ENCODE measurements at regions not wholly inside any gene's neighbourhood (a gene's known extent, or its start where the extent isn't known, plus 50 kb on each side); places are given as distances from the start of the nearest gene placed in this dataset.

DNA sequence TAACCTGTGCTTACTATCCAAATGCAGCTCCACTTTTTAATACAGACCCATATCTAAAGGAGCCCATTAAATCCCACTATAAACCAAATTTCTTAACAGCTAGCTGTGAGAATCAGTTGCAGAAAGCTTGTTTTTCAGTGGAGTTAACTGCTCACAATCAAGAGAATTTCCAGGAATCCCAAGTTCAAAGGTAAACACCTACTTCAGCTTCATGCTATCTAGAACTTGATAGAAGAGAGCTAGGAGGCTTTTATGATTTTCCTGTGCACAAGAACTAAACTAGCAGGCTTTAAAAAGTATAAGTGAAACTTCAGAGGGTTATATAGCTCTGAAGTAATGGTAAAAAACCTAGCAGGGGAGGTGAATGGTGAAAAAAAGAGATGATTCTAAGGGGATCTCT, 96.2 kb upstream of the PABPC4L start:
- POLR2A ChIA-PET = no interaction called here
- no peak for ATAC-seq
- no peak for DNase-seq

DNA sequence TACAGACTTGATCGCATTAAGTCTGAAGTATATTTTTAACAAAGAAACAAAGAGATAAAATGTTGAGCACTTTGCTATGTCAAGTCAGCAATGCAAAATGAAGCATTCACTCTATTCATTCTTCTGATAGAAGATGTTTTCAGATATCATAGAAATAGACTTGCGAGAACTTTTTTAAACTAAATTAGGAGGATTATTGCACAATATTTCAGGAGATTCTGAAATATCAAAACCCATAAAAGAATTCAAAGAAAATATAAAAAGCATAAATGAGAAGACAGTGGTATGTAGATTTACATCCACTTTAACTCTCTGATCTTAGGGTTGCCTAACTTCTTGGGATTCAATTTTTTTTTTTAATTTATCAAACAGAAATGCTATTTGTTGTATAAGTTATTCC, 81.1 kb upstream of the PABPC4L start:
- ChIA-PET POLR2A (no interaction called here), CTCF (no interaction called here)
- H3K36me3 Mint-ChIP-seq (ENCODE audit: low read depth) = no peaks in the 10 kb centered on the region
- no peak overlapping the region for H3K4me3 Mint-ChIP-seq
- no peak overlapping the region for H3K27ac Mint-ChIP-seq
- intact Hi-C loops (cut with micrococcal nuclease) = no loop called here
- DNase-seq = no peak
- H3K27me3 Mint-ChIP-seq = no peaks in the 10 kb centered on the region
- no peak for ATAC-seq
- H3K4me1 Mint-ChIP-seq (ENCODE audit: low read depth) = no peaks in the 10 kb centered on the region
- TF ChIP-seq, protein P1, sequence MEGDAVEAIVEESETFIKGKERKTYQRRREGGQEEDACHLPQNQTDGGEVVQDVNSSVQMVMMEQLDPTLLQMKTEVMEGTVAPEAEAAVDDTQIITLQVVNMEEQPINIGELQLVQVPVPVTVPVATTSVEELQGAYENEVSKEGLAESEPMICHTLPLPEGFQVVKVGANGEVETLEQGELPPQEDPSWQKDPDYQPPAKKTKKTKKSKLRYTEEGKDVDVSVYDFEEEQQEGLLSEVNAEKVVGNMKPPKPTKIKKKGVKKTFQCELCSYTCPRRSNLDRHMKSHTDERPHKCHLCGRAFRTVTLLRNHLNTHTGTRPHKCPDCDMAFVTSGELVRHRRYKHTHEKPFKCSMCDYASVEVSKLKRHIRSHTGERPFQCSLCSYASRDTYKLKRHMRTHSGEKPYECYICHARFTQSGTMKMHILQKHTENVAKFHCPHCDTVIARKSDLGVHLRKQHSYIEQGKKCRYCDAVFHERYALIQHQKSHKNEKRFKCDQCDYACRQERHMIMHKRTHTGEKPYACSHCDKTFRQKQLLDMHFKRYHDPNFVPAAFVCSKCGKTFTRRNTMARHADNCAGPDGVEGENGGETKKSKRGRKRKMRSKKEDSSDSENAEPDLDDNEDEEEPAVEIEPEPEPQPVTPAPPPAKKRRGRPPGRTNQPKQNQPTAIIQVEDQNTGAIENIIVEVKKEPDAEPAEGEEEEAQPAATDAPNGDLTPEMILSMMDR (IDR thresholded peaks at IDR 0.05) = no peak
- H3K9me3 Mint-ChIP-seq = peaks cover 4% of the 10 kb centered on the region

More for the DNA sequence above, 96.2 kb upstream of the PABPC4L start:
- CTCF ChIA-PET = no interaction called here
- H3K27ac Mint-ChIP-seq = no peak overlapping the region
- no peaks in the 10 kb centered on the region for H3K27me3 Mint-ChIP-seq
- H3K4me1 Mint-ChIP-seq (ENCODE audit: low read depth) = no peaks in the 10 kb centered on the region
- H3K9me3 Mint-ChIP-seq = peaks cover 27% of the 10 kb centered on the region
- H3K36me3 Mint-ChIP-seq (ENCODE audit: low read depth) = no peaks in the 10 kb centered on the region
- TF ChIP-seq, protein P1 (IDR thresholded peaks at IDR 0.05) = no peak
- intact Hi-C loops (cut with micrococcal nuclease) = no loop called here
- no peak overlapping the region for H3K4me3 Mint-ChIP-seq

DNA sequence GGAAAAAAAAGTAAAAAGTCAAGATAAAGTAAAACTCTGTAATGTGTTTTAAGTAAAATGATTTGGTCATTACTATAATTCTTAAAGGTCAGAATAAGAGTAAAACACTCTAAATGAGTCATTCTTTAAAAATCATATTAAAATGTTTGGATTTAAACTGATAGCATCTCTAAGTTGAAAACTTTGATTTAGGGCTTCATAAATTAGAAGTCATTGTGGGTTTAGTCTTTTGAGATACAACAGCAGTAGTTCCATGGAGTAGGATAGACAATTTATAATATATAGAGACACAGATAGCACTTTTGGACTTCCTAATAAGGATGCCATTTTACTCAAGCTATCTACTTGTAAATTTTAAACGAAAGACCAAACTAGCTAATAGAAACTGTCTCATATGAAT, 77.1 kb upstream of the PABPC4L start:
- H3K9me3 Mint-ChIP-seq = peaks cover 7% of the 10 kb centered on the region
- CTCF ChIA-PET = no interaction called here
- POLR2A ChIA-PET = interaction anchor here (0.8 kb wide), 1 partner anchor 223 kb away, joined by 3 read pairs; no protein-coding TSS in a partner anchor
- TF ChIP-seq, protein P1 (IDR thresholded peaks at IDR 0.05) = no peak
- no peaks in the 10 kb centered on the region for H3K27me3 Mint-ChIP-seq
- no peaks in the 10 kb centered on the region for H3K36me3 Mint-ChIP-seq (ENCODE audit: low read depth)
- no peak overlapping the region for H3K27ac Mint-ChIP-seq
- intact Hi-C loops (cut with micrococcal nuclease) = no loop called here
- no peaks in the 10 kb centered on the region for H3K4me1 Mint-ChIP-seq (ENCODE audit: low read depth)
- DNase-seq (no peak), ATAC-seq (no peak)
- H3K4me3 Mint-ChIP-seq = no peak overlapping the region

DNA sequence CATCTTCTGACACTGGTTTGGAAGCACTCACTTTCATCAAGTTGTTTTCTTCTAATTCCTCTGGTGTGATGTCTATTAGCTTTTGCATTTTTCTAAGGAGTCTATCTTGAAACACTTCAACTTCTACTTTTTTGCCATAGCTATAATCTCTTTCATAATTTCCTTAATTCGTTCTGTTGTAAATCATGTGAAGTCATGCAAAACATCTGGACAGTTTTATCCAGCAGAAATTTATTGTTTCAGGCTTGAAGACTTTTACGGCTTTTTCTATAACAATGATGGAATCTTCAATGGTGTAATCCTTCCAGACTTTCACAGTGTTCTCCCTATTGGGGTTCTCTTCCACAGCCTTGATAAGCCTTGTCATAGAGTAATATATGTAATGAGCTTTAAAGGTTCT, 74.9 kb upstream of the PABPC4L start:
- no peak overlapping the region for H3K4me3 Mint-ChIP-seq
- H3K9me3 Mint-ChIP-seq = peaks cover 10% of the 10 kb centered on the region
- no peak overlapping the region for H3K27ac Mint-ChIP-seq
- H3K36me3 Mint-ChIP-seq (ENCODE audit: low read depth) = no peaks in the 10 kb centered on the region
- TF ChIP-seq, protein P1 (IDR thresholded peaks at IDR 0.05) = no peak
- H3K4me1 Mint-ChIP-seq (ENCODE audit: low read depth) = no peaks in the 10 kb centered on the region
- ChIA-PET POLR2A (no interaction called here), CTCF (no interaction called here)
- H3K27me3 Mint-ChIP-seq = no peaks in the 10 kb centered on the region
- intact Hi-C loops (cut with micrococcal nuclease) = no loop called here
- ATAC-seq (no peak), DNase-seq (no peak)

DNA sequence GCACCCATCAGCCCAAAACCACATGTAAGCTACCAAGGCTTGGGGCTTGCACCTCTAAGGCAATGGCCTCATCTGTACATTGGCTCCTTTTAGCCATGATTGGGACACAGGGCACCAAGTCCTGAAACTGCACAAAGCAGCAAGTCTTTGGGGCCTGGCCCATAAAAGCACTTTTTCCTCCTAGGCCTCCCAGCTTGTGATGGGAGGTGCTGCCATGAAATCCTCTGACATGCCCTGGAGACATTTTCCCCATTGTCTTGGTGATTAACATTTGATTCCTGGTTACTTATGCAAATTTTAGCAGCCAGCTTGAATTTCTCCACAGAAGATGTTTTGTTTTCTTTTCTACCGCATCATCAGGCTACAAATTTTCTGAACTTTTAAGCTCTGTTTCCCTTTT, 58.5 kb upstream of the PABPC4L start:
- TF ChIP-seq, protein P1 (IDR thresholded peaks at IDR 0.05) = no peak
- Mint-ChIP-seq H3K4me3 (no peak overlapping the region), H3K36me3 (ENCODE audit: low read depth) (no peaks in the 10 kb centered on the region), H3K9me3 (peaks cover 3% of the 10 kb centered on the region), H3K27me3 (no peaks in the 10 kb centered on the region), H3K4me1 (ENCODE audit: low read depth) (no peaks in the 10 kb centered on the region), H3K27ac (no peak overlapping the region)
- DNase-seq (no peak), ATAC-seq (no peak)
- POLR2A ChIA-PET = no interaction called here
- intact Hi-C loops (cut with micrococcal nuclease) = no loop called here
- CTCF ChIA-PET = no interaction called here

Data from activated CD8-positive, alpha-beta T cell treated with anti-CD3 and anti-CD28 coated beads for 36 hours (primary cell).